H1 (cell line): ENCODE measurements at regions not wholly inside any gene's neighbourhood (a gene's known extent, or its start where the extent isn't known, plus 50 kb on each side); places are given as distances from the start of the nearest gene placed in this dataset.
A peak's percentile ranks its signal among the peaks of the same experiment; 100 is the strongest.
"Not testable (repeated sequence)": the region's sequence is repeated elsewhere in the genome, so short reads cannot be mapped to it uniquely, and the experiment has no call there.

Experiments
- CTCF ChIA-PET: fragments of 300-600 bp; sonication (Branson Sonifier 250); formaldehyde crosslinking; loops from one replicate; lab custom pipeline; 2021; ENCODE audit not compliant: partially characterized antibody; lab: Charles Lee
- POLR2A ChIA-PET: fragments of 300-600 bp; sonication (Branson Sonifier 250); formaldehyde crosslinking; loops from one replicate; lab custom pipeline; 2021; ENCODE audit warnings: inconsistent platforms; ENCODE audit not compliant: partially characterized antibody; lab: Charles Lee
- DNase-seq, 2 experiments: peaks; one replicate each; pipeline versions ENCODE4 v3.0.0 to v3.0.0-alpha.2; 2010 to 2022; ENCODE audit warnings: low spot score in 2 of 2, low read depth in 1 of 2, mixed read lengths in 1 of 2
- FAIRE-seq: peaks from 2 replicates; lab custom pipeline; 2011; peaks lifted over from hg19 to GRCh38; lab: Jason Lieb, UNC
- H2AFZ ChIP-seq: 2 replicates; pipeline ENCODE4 v1.8.1; 2012; ENCODE audit warnings: low read length, inconsistent platforms
- H2AK5ac ChIP-seq: 2 replicates; pipeline ENCODE4 v1.6.1; 2013; ENCODE audit warnings: low read depth, low read length
- H2BK120ac ChIP-seq: replicated peaks from 2 replicates; pipeline ENCODE3; 2013; ENCODE audit warnings: low read depth, low read length, inconsistent platforms
- H2BK12ac ChIP-seq: 2 replicates; pipeline ENCODE4 v1.6.1; 2013; ENCODE audit warnings: low read depth, low read length
- H2BK15ac ChIP-seq: 2 replicates; pipeline ENCODE4 v1.6.1; 2013; ENCODE audit warnings: low read length
- H2BK20ac ChIP-seq: 2 replicates; pipeline ENCODE4 v1.6.1; 2013; ENCODE audit warnings: low read length
- H2BK5ac ChIP-seq: 2 replicates; pipeline ENCODE4 v1.6.1; 2013; ENCODE audit warnings: low read depth, low read length
- H3K14ac ChIP-seq: 2 replicates; pipeline ENCODE4 v1.6.1; 2013; ENCODE audit warnings: inconsistent platforms; ENCODE audit not compliant: insufficient read length
- H3K18ac ChIP-seq: 2 replicates; pipeline ENCODE4 v1.6.1; 2013; ENCODE audit warnings: low read length; ENCODE audit errors: extremely low read depth
- H3K23ac ChIP-seq: 2 replicates; pipeline ENCODE4 v1.6.1; 2013; ENCODE audit warnings: inconsistent platforms; ENCODE audit not compliant: insufficient read length
- H3K23me2 ChIP-seq: 2 replicates; pipeline ENCODE4 v1.6.1; 2013; ENCODE audit warnings: low read depth, low read length
- H3K27ac ChIP-seq: 2 replicates; pipeline ENCODE4 v1.6.1; 2011; ENCODE audit warnings: low read depth, low read length, inconsistent platforms
- H3K27me3 ChIP-seq, 4 experiments: replicated peaks in 1 of 4; 1 replicate in 1 of 4; 2 replicates in 3 of 4; pipeline versions ENCODE4 v1.6.1 to v1.8.1; 2011 to 2013; ENCODE audit warnings: low read length in 3 of 4, mild to moderate bottlenecking in 3 of 4, inconsistent platforms in 2 of 4, mixed read lengths in 2 of 4, moderate library complexity in 1 of 4; ENCODE audit not compliant: control insufficient read depth in 3 of 4, insufficient read depth in 3 of 4; ENCODE audit errors: extremely low read depth in 1 of 4
- H3K36me3 ChIP-seq, 4 experiments: 2 replicates each; pipeline versions ENCODE4 v1.6.1 to v1.8.1; 2011 to 2013; ENCODE audit warnings: mild to moderate bottlenecking in 4 of 4, low read length in 3 of 4, moderate library complexity in 2 of 4, control low read depth in 1 of 4, inconsistent platforms in 1 of 4; ENCODE audit not compliant: insufficient read depth in 4 of 4, control insufficient read depth in 2 of 4
- H3K4ac ChIP-seq: replicated peaks from 2 replicates; pipeline ENCODE3; 2013; ENCODE audit warnings: low read length, low read depth, mixed read lengths, inconsistent platforms; ENCODE audit not compliant: insufficient read length
- H3K4me1 ChIP-seq, 4 experiments: replicated peaks in 1 of 4; 1 replicate in 1 of 4; 2 replicates in 3 of 4; pipeline versions ENCODE4 v1.6.1 to v1.8.1; 2011 to 2013; ENCODE audit warnings: low read length in 3 of 4, inconsistent platforms in 2 of 4, mixed read lengths in 1 of 4; ENCODE audit not compliant: insufficient read depth in 4 of 4, control insufficient read depth in 3 of 4
- H3K4me2 ChIP-seq, 2 experiments: 2 replicates each; pipeline versions ENCODE4 v1.6.1 to v1.8.1; 2011 to 2013; ENCODE audit warnings: low read depth in 2 of 2, low read length in 2 of 2, control low read depth in 1 of 2, inconsistent platforms in 1 of 2, mild to moderate bottlenecking in 1 of 2; ENCODE audit not compliant: insufficient read depth in 1 of 2
- H3K4me3 ChIP-seq, 4 experiments: fragments of 200-600, 300-600 bp in 1 of 4; sonication (generic), shearing (Covaris generic), sonication (Bioruptor Twin) in 1 of 4; 2 replicates each; pipeline versions ENCODE4 v1.5.1 to v1.8.1; 2011 to 2016; ENCODE audit warnings: low read length in 4 of 4, low read depth in 3 of 4, control low read depth in 2 of 4, inconsistent platforms in 2 of 4, mild to moderate bottlenecking in 2 of 4, mixed read lengths in 1 of 4, moderate library complexity in 1 of 4; ENCODE audit not compliant: insufficient read depth in 2 of 4; ENCODE audit errors: extremely low read depth in 1 of 4
- H3K56ac ChIP-seq: replicated peaks from 2 replicates; pipeline ENCODE3; 2013; ENCODE audit warnings: low read depth, mild to moderate bottlenecking, mixed read lengths, low read length, inconsistent platforms; ENCODE audit not compliant: insufficient read length
- H3K79me1 ChIP-seq: 2 replicates; pipeline ENCODE4 v1.6.1; 2013; ENCODE audit warnings: low read depth, low read length, control low read depth
- H3K79me2 ChIP-seq, 2 experiments: 2 replicates each; pipeline versions ENCODE4 v1.6.1 to v1.8.1; 2012 to 2013; ENCODE audit warnings: low read length in 2 of 2, mild to moderate bottlenecking in 2 of 2, inconsistent platforms in 1 of 2; ENCODE audit not compliant: insufficient read depth in 2 of 2, control insufficient read depth in 1 of 2
- H3K9ac ChIP-seq, 4 experiments: replicated peaks in 1 of 4; 1 replicate in 1 of 4; 2 replicates in 3 of 4; pipeline versions ENCODE4 v1.6.1 to v1.8.1; 2011 to 2013; ENCODE audit warnings: low read depth in 3 of 4, low read length in 3 of 4, control low read depth in 2 of 4, mild to moderate bottlenecking in 2 of 4, moderate library complexity in 2 of 4, inconsistent platforms in 1 of 4; ENCODE audit errors: extremely low read depth in 1 of 4
- H3K9me3 ChIP-seq, 2 experiments: 2 replicates each; pipeline versions ENCODE4 v1.6.1 to v1.8.1; 2012 to 2013; ENCODE audit warnings: mild to moderate bottlenecking in 2 of 2, moderate library complexity in 2 of 2, control low read depth in 1 of 2, inconsistent platforms in 1 of 2, low read depth in 1 of 2, low read length in 1 of 2, mixed read lengths in 1 of 2; ENCODE audit not compliant: insufficient read depth in 2 of 2
- H4K20me1 ChIP-seq, 2 experiments: replicated peaks in 1 of 2; 2 replicates each; pipeline versions ENCODE3 to v1.8.1; 2011 to 2013; ENCODE audit warnings: inconsistent platforms in 2 of 2, low read length in 2 of 2, mild to moderate bottlenecking in 1 of 2; ENCODE audit not compliant: insufficient read depth in 2 of 2, control insufficient read depth in 1 of 2
- H4K5ac ChIP-seq: 2 replicates; pipeline ENCODE4 v1.6.1; 2013; ENCODE audit warnings: low read length, low read depth, mixed read lengths, inconsistent platforms; ENCODE audit not compliant: insufficient read length
- H4K8ac ChIP-seq: 2 replicates; pipeline ENCODE4 v1.8.0; 2013; ENCODE audit warnings: mild to moderate bottlenecking, moderate library complexity, low read length, inconsistent platforms; ENCODE audit not compliant: insufficient read depth; ENCODE audit errors: extremely low read depth
- H4K91ac ChIP-seq: replicated peaks from 2 replicates; pipeline ENCODE3; 2013; ENCODE audit warnings: low read length, mixed read lengths, inconsistent platforms; ENCODE audit not compliant: insufficient read length
- WGBS, 2 experiments: shearing (Covaris generic) in 1 of 2; methylation state at CpG; one replicate each; pipeline versions ENCODE4 v1.1.6 to v1.1.7; 2013 to 2015; ENCODE audit warnings: low lambda C conversion rate in 2 of 2, mixed read lengths in 2 of 2, inconsistent platforms in 1 of 2, low coverage in 1 of 2, missing lambda C conversion rate in 1 of 2; ENCODE audit not compliant: insufficient replicate concordance in 2 of 2, insufficient coverage in 1 of 2, insufficient read length in 1 of 2; ENCODE audit errors: extremely low coverage in 1 of 2, missing lambda C conversion rate in 1 of 2; 5-methylcytosine and 5-hydroxymethylcytosine counted together

DNA sequence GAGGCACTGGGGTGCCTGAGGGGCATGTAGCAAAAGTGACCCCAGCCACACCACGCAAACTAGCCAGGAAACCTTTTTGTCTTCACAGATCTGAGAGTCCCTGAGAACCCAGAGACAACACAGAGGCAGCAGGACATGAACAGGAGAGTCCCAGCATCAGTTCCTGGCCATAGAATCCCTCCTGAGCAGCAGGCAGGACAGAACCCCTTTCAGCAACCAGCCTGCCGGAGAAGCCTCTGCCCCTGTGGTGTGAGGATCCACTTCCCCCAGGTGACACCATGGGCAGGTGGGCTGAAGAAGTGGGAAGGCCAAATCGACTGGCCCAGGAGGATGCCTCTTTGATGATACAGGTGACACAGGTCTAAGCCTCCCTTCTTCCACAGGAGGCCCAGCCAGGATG is 65.1 kb upstream of the THOC3 start:
- POLR2A ChIA-PET, H3K56ac ChIP-seq: not testable (repeated sequence)

DNA sequence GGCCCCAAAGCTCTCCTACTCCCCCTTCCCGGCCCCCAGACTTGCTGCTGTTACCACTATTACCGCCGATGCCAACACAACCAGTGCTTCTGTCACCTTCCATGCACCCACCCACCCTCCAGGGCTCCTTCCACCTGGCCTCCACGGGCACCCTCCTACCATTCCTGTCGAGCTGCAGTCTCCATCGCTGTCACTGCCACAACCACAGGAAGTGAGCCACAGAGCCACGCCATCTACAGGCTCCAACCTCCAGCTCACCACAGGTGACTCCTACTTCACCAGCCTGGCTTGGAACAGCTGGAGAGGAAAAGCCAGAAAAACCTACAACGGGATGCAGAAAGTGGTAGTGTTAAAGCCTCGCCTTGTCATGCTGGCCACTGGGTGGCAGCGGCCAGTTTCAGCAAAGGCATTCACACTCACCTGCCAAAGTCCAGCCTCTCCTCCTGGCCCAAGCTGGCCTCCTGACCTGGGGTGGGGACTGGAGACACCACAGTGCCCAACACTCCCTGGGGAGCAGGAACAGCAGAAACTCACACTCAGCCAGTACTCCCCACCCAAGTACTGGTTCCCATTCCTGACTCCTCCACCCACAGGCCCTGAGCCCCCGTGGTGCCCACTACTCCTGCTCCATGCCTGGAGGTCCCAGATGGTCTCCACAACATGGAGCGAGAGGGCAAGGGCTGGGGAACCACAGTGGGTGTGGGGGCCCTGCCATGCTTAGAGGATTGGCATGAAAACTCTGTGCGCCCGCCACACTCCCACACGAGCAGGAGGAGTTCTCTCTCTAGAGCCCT is 66.5 kb upstream of the THOC3 start:
- DNase-seq (peak in 1 of 2 experiments; percentile 70), FAIRE-seq (peak; percentile 99)
- WGBS, 2 experiments: 93% methylated on average over 5 of the region's 15 CpGs; no CpG with 5 or more reads in 1 of the 2 experiments

More for the DNA sequence above, 65.1 kb upstream of the THOC3 start:
- H3K4ac ChIP-seq, H3K23ac ChIP-seq, H3K79me1 ChIP-seq, H4K5ac ChIP-seq, DNase-seq, H3K36me3 ChIP-seq, H4K91ac ChIP-seq, H3K27me3 ChIP-seq, H4K20me1 ChIP-seq, H3K23me2 ChIP-seq, H2BK20ac ChIP-seq, H2AFZ ChIP-seq, H2AK5ac ChIP-seq, H3K4me2 ChIP-seq, H3K4me1 ChIP-seq, H2BK5ac ChIP-seq, H4K8ac ChIP-seq, H3K27ac ChIP-seq, H3K4me3 ChIP-seq, H2BK15ac ChIP-seq, CTCF ChIA-PET, H3K14ac ChIP-seq, H2BK120ac ChIP-seq, H2BK12ac ChIP-seq, FAIRE-seq, H3K9ac ChIP-seq, H3K79me2 ChIP-seq, H3K9me3 ChIP-seq, H3K18ac ChIP-seq: not testable (repeated sequence)
- WGBS, 2 experiments: 95% methylated on average over 2 of the region's 3 CpGs; no CpG with 5 or more reads in 1 of the 2 experiments

More for the DNA sequence above, 66.5 kb upstream of the THOC3 start:
- H2BK5ac ChIP-seq, H3K23ac ChIP-seq, H2AK5ac ChIP-seq, H2BK12ac ChIP-seq, H3K56ac ChIP-seq, CTCF ChIA-PET, H3K4me1 ChIP-seq, H3K27me3 ChIP-seq, H3K79me2 ChIP-seq, H4K91ac ChIP-seq, H3K14ac ChIP-seq, H4K8ac ChIP-seq, H3K4me2 ChIP-seq, H3K23me2 ChIP-seq, H2BK20ac ChIP-seq, H2AFZ ChIP-seq, H4K5ac ChIP-seq, H3K4ac ChIP-seq, H4K20me1 ChIP-seq, H3K9me3 ChIP-seq, H3K9ac ChIP-seq, H3K79me1 ChIP-seq, H2BK120ac ChIP-seq, H3K36me3 ChIP-seq, H3K27ac ChIP-seq, POLR2A ChIA-PET, H3K18ac ChIP-seq, H3K4me3 ChIP-seq, H2BK15ac ChIP-seq: not testable (repeated sequence)
